ENCODE measurements at regions not wholly inside any gene's neighbourhood (a gene's known extent, or its start where the extent isn't known, plus 50 kb on each side); places are given as distances from the start of the nearest gene placed in this dataset.

- H3K4me1 Mint-ChIP-seq: peaks cover 3% of the 10 kb centered on the region
- H3K4me3 ChIP-seq (ENCODE audit: low read length): no peak overlapping the region
- no peaks in the 10 kb centered on the region for H3K36me3 ChIP-seq (ENCODE audit: control insufficient read depth, insufficient read depth, low read length)
- no peaks in the 10 kb centered on the region for H3K36me3 Mint-ChIP-seq (ENCODE audit: low read depth)
- no peak overlapping the region for H3K4me3 Mint-ChIP-seq
- peaks cover 2% of the 10 kb centered on the region for H3K27me3 Mint-ChIP-seq (ENCODE audit: insufficient read depth)
- H3K27me3 ChIP-seq (ENCODE audit: control insufficient read depth, insufficient read depth, low read length, poor library complexity, severe bottlenecking): no peaks in the 10 kb centered on the region
- H3K27ac ChIP-seq (ENCODE audit: low read depth, low read length): no peak overlapping the region
- DNase-seq: no peak
- no peak overlapping the region for H3K27ac Mint-ChIP-seq
- H3K9me3 Mint-ChIP-seq: no peaks in the 10 kb centered on the region
- no peak for TF ChIP-seq CTCF (conservative IDR thresholded peaks at IDR 0.05)
- 90 to 95% methylated on average over 5 to 6 of the region's 6 CpGs for WGBS, 2 experiments (ENCODE audit: insufficient coverage in 1 of 2, insufficient read length in 1 of 2)
- no peaks in the 10 kb centered on the region for H3K4me1 ChIP-seq (ENCODE audit: control insufficient read depth, insufficient read depth, low read length)
- H3K9ac ChIP-seq (ENCODE audit: extremely low read depth, low read length, poor library complexity, severe bottlenecking): no peak overlapping the region
- H3K9me3 ChIP-seq (ENCODE audit: control insufficient read depth, low read length): no peaks in the 10 kb centered on the region
Observed at GRCh38 chr6:6975459-6976111, 132.2 kb upstream of the RREB1 start.

GRCh38 chr6:6976193-6976592 is 131.6 kb upstream of the RREB1 start:
- no peaks in the 10 kb centered on the region for H3K36me3 Mint-ChIP-seq (ENCODE audit: low read depth)
- Histone ChIP-seq H3K36me3 (ENCODE audit: control insufficient read depth, insufficient read depth, low read length) (no peaks in the 10 kb centered on the region), H3K4me1 (ENCODE audit: control insufficient read depth, insufficient read depth, low read length) (no peaks in the 10 kb centered on the region), H3K27ac (ENCODE audit: low read depth, low read length) (no peak overlapping the region), H3K27me3 (ENCODE audit: control insufficient read depth, insufficient read depth, low read length, poor library complexity, severe bottlenecking) (no peaks in the 10 kb centered on the region), H3K9ac (ENCODE audit: extremely low read depth, low read length, poor library complexity, severe bottlenecking) (no peak overlapping the region), H3K9me3 (ENCODE audit: control insufficient read depth, low read length) (no peaks in the 10 kb centered on the region), H3K4me3 (ENCODE audit: low read length) (no peak overlapping the region)
- no peak overlapping the region for H3K27ac Mint-ChIP-seq
- DNase-seq: no peak
- no peak overlapping the region for H3K4me3 Mint-ChIP-seq
- 89 to 100% methylated on average over 3 to 4 of the region's 4 CpGs for WGBS, 2 experiments (ENCODE audit: insufficient coverage in 1 of 2, insufficient read length in 1 of 2)
- H3K27me3 Mint-ChIP-seq (ENCODE audit: insufficient read depth): peaks cover 2% of the 10 kb centered on the region
- no peak for TF ChIP-seq CTCF (conservative IDR thresholded peaks at IDR 0.05)
- H3K9me3 Mint-ChIP-seq: no peaks in the 10 kb centered on the region
- H3K4me1 Mint-ChIP-seq: peaks cover 3% of the 10 kb centered on the region

GRCh38 chr6:6978731-6979130 is 129.0 kb upstream of the RREB1 start:
- no peak overlapping the region for H3K27ac ChIP-seq (ENCODE audit: low read depth, low read length)
- no peak overlapping the region for H3K9ac ChIP-seq (ENCODE audit: extremely low read depth, low read length, poor library complexity, severe bottlenecking)
- no peaks in the 10 kb centered on the region for H3K9me3 Mint-ChIP-seq
- H3K4me3 Mint-ChIP-seq: no peak overlapping the region
- H3K36me3 Mint-ChIP-seq (ENCODE audit: low read depth): no peaks in the 10 kb centered on the region
- H3K27me3 Mint-ChIP-seq (ENCODE audit: insufficient read depth): peaks cover 2% of the 10 kb centered on the region
- no peak overlapping the region for H3K4me3 ChIP-seq (ENCODE audit: low read length)
- 76 to 82% methylated on average over 5 of the region's 5 CpGs for WGBS, 2 experiments (ENCODE audit: insufficient coverage in 1 of 2, insufficient read length in 1 of 2)
- DNase-seq: no peak
- H3K4me1 Mint-ChIP-seq: peaks cover 3% of the 10 kb centered on the region
- H3K27me3 ChIP-seq (ENCODE audit: control insufficient read depth, insufficient read depth, low read length, poor library complexity, severe bottlenecking): no peaks in the 10 kb centered on the region
- H3K27ac Mint-ChIP-seq: no peak overlapping the region
- H3K4me1 ChIP-seq (ENCODE audit: control insufficient read depth, insufficient read depth, low read length): no peaks in the 10 kb centered on the region
- TF ChIP-seq CTCF (conservative IDR thresholded peaks at IDR 0.05): no peak
- H3K36me3 ChIP-seq (ENCODE audit: control insufficient read depth, insufficient read depth, low read length): no peaks in the 10 kb centered on the region
- no peaks in the 10 kb centered on the region for H3K9me3 ChIP-seq (ENCODE audit: control insufficient read depth, low read length)
